OCI-LY1 (cell line): ENCODE measurements at regions not wholly inside any gene's neighbourhood (a gene's known extent, or its start where the extent isn't known, plus 50 kb on each side); places are given as distances from the start of the nearest gene placed in this dataset.

Experiments used
- H2AFZ ChIP-seq: fragments of 200-600 bp; sonication (generic), shearing (Covaris generic); 2 replicates; pipeline ENCODE4 v1.6.0; 2014; ENCODE audit warnings: antibody characterized with exemption, mild to moderate bottlenecking, low read length
- H3F3A ChIP-seq: fragments of 200-600 bp; sonication (generic), shearing (Covaris generic); 2 replicates; pipeline ENCODE4 v1.6.0; 2014; ENCODE audit warnings: mild to moderate bottlenecking, antibody characterized with exemption, low read length, moderate library complexity; ENCODE audit not compliant: insufficient read depth
- H3K27ac ChIP-seq: fragments of 200-600 bp; sonication (generic); 2 replicates; pipeline ENCODE4 v1.5.1; 2014; ENCODE audit warnings: low read length, mixed run types, mild to moderate bottlenecking, low read depth; ENCODE audit not compliant: poor library complexity, severe bottlenecking
- H3K27me3 ChIP-seq: fragments of 200-600 bp; sonication (generic); 2 replicates; pipeline ENCODE4 v1.6.0; 2014; ENCODE audit warnings: antibody characterized with exemption, mild to moderate bottlenecking, low read length, moderate library complexity; ENCODE audit not compliant: insufficient read depth
- H3K36me3 ChIP-seq: fragments of 200-600 bp; sonication (generic); 2 replicates; pipeline ENCODE4 v1.6.1; 2014; ENCODE audit warnings: mild to moderate bottlenecking, antibody characterized with exemption, low read length, moderate library complexity, mixed read lengths; ENCODE audit not compliant: insufficient read depth
- H3K4me1 ChIP-seq: fragments of 200-600 bp; sonication (generic); 2 replicates; pipeline ENCODE4 v1.5.1; 2014; ENCODE audit warnings: mild to moderate bottlenecking, low read length, moderate library complexity; ENCODE audit not compliant: insufficient read depth, severe bottlenecking
- H3K4me2 ChIP-seq: fragments of 200-600 bp; sonication (generic), shearing (Covaris generic); 2 replicates; pipeline ENCODE4 v1.6.1; 2014; ENCODE audit warnings: low read length
- H3K4me3 ChIP-seq: fragments of 200-600 bp; sonication (generic); 2 replicates; pipeline ENCODE4 v1.5.1; 2014; ENCODE audit warnings: low read length, low read depth, mild to moderate bottlenecking, mixed read lengths; ENCODE audit not compliant: poor library complexity, severe bottlenecking
- H3K79me2 ChIP-seq: fragments of 200-600 bp; shearing (Covaris generic); 2 replicates; pipeline ENCODE4 v1.6.1; 2016; ENCODE audit warnings: mixed run types, low read length, mixed read lengths; ENCODE audit not compliant: insufficient read depth
- H3K9ac ChIP-seq: fragments of 200-600 bp; sonication (generic), shearing (Covaris generic); 2 replicates; pipeline ENCODE4 v1.6.1; 2014; ENCODE audit warnings: mild to moderate bottlenecking, low read length, mixed read lengths
- H3K9me2 ChIP-seq: fragments of 200-600 bp; sonication (generic), shearing (Covaris generic); 2 replicates; pipeline ENCODE4 v1.6.1; 2014; ENCODE audit warnings: low read depth, mild to moderate bottlenecking, low read length, mixed read lengths
- H3K9me3 ChIP-seq: fragments of 200-600 bp; shearing (Covaris generic); 2 replicates; pipeline ENCODE4 v1.6.1; 2014; ENCODE audit warnings: low read length, mixed read lengths
- H4K20me1 ChIP-seq: fragments of 200-600 bp; sonication (generic), shearing (Covaris generic); 2 replicates; pipeline ENCODE4 v1.6.0; 2016; ENCODE audit warnings: mild to moderate bottlenecking, low read length; ENCODE audit not compliant: insufficient read depth
- CTCF ChIP-seq: fragments of 200-600 bp; sonication (generic), shearing (Covaris generic); IDR thresholded peaks from 2 replicates; pipeline ENCODE4 v1.5.1; 2017; ENCODE audit warnings: mild to moderate bottlenecking, antibody characterized with exemption, low read length, moderate library complexity, mixed read lengths
- EZH2 ChIP-seq: fragments of 200-600 bp; sonication (generic), shearing (Covaris generic); IDR thresholded peaks from 2 replicates; pipeline ENCODE4 v1.8.0; 2017; ENCODE audit warnings: borderline replicate concordance, mixed run types, mild to moderate bottlenecking, antibody characterized with exemption, low read length, moderate library complexity, mixed read lengths

- Histone ChIP-seq H3K4me2 (no peak overlapping the region), H3K9ac (no peak overlapping the region), H3K36me3 (no peaks in the 10 kb centered on the region), H3K79me2 (no peaks in the 10 kb centered on the region), H3K27me3 (no peaks in the 10 kb centered on the region), H3K4me3 (no peak overlapping the region), H4K20me1 (no peaks in the 10 kb centered on the region), H3K4me1 (no peaks in the 10 kb centered on the region), H3F3A (no peaks in the 10 kb centered on the region), H3K9me3 (no peaks in the 10 kb centered on the region), H2AFZ (no peak overlapping the region), H3K9me2 (no peaks in the 10 kb centered on the region), H3K27ac (no peak overlapping the region)
- no peak for TF ChIP-seq EZH2
- no peak for TF ChIP-seq CTCF
Observed at GRCh38 chr15:96418146-96418545, 87.6 kb downstream of the NR2F2 start.

- Histone ChIP-seq H3F3A (no peaks in the 10 kb centered on the region), H4K20me1 (no peaks in the 10 kb centered on the region), H3K9me2 (no peaks in the 10 kb centered on the region), H3K36me3 (no peaks in the 10 kb centered on the region), H3K27ac (no peak overlapping the region), H3K4me1 (no peaks in the 10 kb centered on the region), H3K9me3 (no peaks in the 10 kb centered on the region), H3K4me3 (no peak overlapping the region), H3K27me3 (no peaks in the 10 kb centered on the region), H2AFZ (no peak overlapping the region), H3K9ac (no peak overlapping the region), H3K79me2 (no peaks in the 10 kb centered on the region), H3K4me2 (no peak overlapping the region)
- TF ChIP-seq EZH2: no peak
- no peak for TF ChIP-seq CTCF
Observed at GRCh38 chr15:96421178-96421601, 90.7 kb downstream of the NR2F2 start.

GRCh38 chr15:96422125-96422524, 91.6 kb downstream of the NR2F2 start:
- H3F3A ChIP-seq: no peaks in the 10 kb centered on the region
- H3K9me3 ChIP-seq: no peaks in the 10 kb centered on the region
- no peak overlapping the region for H2AFZ ChIP-seq
- no peaks in the 10 kb centered on the region for H4K20me1 ChIP-seq
- no peak overlapping the region for H3K4me2 ChIP-seq
- no peak overlapping the region for H3K9ac ChIP-seq
- no peak overlapping the region for H3K4me3 ChIP-seq
- no peaks in the 10 kb centered on the region for H3K9me2 ChIP-seq
- no peaks in the 10 kb centered on the region for H3K4me1 ChIP-seq
- H3K27ac ChIP-seq: no peak overlapping the region
- no peaks in the 10 kb centered on the region for H3K79me2 ChIP-seq
- no peak for TF ChIP-seq EZH2
- no peak for TF ChIP-seq CTCF
- no peaks in the 10 kb centered on the region for H3K36me3 ChIP-seq
- H3K27me3 ChIP-seq: no peaks in the 10 kb centered on the region
